Esophagus muscularis mucosa (tissue), 4 donors: ENCODE measurements at regions not wholly inside any gene's neighbourhood (a gene's known extent, or its start where the extent isn't known, plus 50 kb on each side); places are given as distances from the start of the nearest gene placed in this dataset.

Source experiments
- EP300 ChIP-seq: sonication (generic); formaldehyde crosslinking; IDR thresholded peaks from one replicate; pipeline ENCODE4 v1.6.1; 2017; ENCODE audit warnings: antibody characterized with exemption
- POLR2A ChIP-seq: fragments of 450-650 bp; IDR thresholded peaks from one replicate; pipeline ENCODE4 v1.6.1; 2017; ENCODE audit warnings: antibody characterized with exemption, moderate library complexity, mild to moderate bottlenecking, low read depth
- POLR2AphosphoS5 ChIP-seq, 2 donors: sonication (generic); formaldehyde crosslinking; IDR thresholded peaks; one replicate each; pipeline ENCODE4 v1.6.1; 2017; ENCODE audit warnings: antibody characterized with exemption in 2 of 2
- TF ChIP-seq, protein P1 (sequence below), 3 experiments: fragments of 200-600 bp in 2 of 3; fragments of 450-650 bp in 1 of 3; sonication (generic) in 2 of 3; IDR thresholded peaks; one replicate each; pipeline ENCODE4 v1.5.1; 2017 to 2019; ENCODE audit warnings: antibody characterized with exemption in 3 of 3, mild to moderate bottlenecking in 2 of 3, moderate library complexity in 1 of 3

DNA sequence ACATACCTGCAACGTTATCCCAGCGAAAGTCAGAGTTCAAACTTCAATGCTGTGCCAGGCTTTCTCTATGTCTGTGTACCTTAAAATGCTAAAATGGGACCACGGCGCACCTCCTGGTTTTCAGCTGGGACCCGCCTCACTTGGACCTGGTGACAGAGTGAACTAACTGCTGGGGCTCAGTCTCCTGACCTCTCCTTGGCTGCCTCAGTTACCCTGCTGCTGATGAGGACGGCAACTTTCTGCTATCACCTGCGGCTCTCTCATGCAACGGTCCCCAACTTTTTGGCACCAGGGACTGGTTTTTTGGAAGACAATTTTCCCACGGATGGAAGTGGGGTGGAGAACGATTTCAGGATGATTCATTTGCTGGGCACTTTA, 402.8 kb downstream of the BRD1 start:
- TF ChIP-seq POLR2A (no peak), EP300 (no peak), POLR2AphosphoS5 (IDR thresholded peaks at IDR 0.05) (no peak)
- TF ChIP-seq, protein P1, sequence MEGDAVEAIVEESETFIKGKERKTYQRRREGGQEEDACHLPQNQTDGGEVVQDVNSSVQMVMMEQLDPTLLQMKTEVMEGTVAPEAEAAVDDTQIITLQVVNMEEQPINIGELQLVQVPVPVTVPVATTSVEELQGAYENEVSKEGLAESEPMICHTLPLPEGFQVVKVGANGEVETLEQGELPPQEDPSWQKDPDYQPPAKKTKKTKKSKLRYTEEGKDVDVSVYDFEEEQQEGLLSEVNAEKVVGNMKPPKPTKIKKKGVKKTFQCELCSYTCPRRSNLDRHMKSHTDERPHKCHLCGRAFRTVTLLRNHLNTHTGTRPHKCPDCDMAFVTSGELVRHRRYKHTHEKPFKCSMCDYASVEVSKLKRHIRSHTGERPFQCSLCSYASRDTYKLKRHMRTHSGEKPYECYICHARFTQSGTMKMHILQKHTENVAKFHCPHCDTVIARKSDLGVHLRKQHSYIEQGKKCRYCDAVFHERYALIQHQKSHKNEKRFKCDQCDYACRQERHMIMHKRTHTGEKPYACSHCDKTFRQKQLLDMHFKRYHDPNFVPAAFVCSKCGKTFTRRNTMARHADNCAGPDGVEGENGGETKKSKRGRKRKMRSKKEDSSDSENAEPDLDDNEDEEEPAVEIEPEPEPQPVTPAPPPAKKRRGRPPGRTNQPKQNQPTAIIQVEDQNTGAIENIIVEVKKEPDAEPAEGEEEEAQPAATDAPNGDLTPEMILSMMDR (IDR thresholded peaks at IDR 0.05), result no peak
